Uterus (tissue), 3 donors: ENCODE measurements at regions not wholly inside any gene's neighbourhood (a gene's known extent, or its start where the extent isn't known, plus 50 kb on each side); places are given as distances from the start of the nearest gene placed in this dataset.
A peak's percentile ranks its signal among the peaks of the same experiment; 100 is the strongest.

Source experiments
- DNase-seq, 2 donors: peaks; one replicate each; pipeline ENCODE4 v3.0.0-alpha.2; 2019 to 2020
- H3K27ac ChIP-seq, 2 donors: fragments of 200-600 bp; sonication (generic); 1 replicate in 1 of 2; 2 replicates in 1 of 2; pipeline ENCODE4 v1.5.1; 2016 to 2018
- H3K27me3 ChIP-seq, 2 donors: fragments of 200-600 bp; sonication (generic); one replicate each; pipeline ENCODE4 v1.5.1; 2018 to 2019; ENCODE audit warnings: control low read depth in 1 of 2
- H3K36me3 ChIP-seq, 2 donors: fragments of 200-600 bp; sonication (generic); one replicate each; pipeline ENCODE4 v1.5.1; 2019; ENCODE audit warnings: control low read depth in 1 of 2
- H3K4me1 ChIP-seq, 2 donors: fragments of 200-600 bp; sonication (generic); one replicate each; pipeline ENCODE4 v1.5.1; 2018 to 2019; ENCODE audit warnings: control low read depth in 1 of 2
- H3K4me3 ChIP-seq, 2 donors: fragments of 200-600 bp; sonication (generic); 1 replicate in 1 of 2; 2 replicates in 1 of 2; pipeline ENCODE4 v1.5.1; 2018 to 2019; ENCODE audit warnings: mild to moderate bottlenecking in 1 of 2
- H3K9me3 ChIP-seq, 2 donors: fragments of 200-600 bp; sonication (generic); one replicate each; pipeline ENCODE4 v1.5.1; 2019; ENCODE audit warnings: control low read depth in 1 of 2
- POLR2A ChIP-seq, 2 donors: fragments of 450-650 bp; IDR thresholded peaks; one replicate each; pipeline ENCODE4 v1.6.1; 2016; ENCODE audit warnings: antibody characterized with exemption in 2 of 2, mild to moderate bottlenecking in 1 of 2, moderate library complexity in 1 of 2
- intact Hi-C: fragments of 100-400 bp; cut with DNase I; formaldehyde crosslinking; loops from one replicate; pipeline ENCODE4 v1.15.1; 2023; ENCODE audit warnings: low total_unique reads
- TF ChIP-seq, protein P1 (sequence below), 4 experiments: fragments of 200-600 bp in 2 of 4; fragments of 450-650 bp in 2 of 4; sonication (generic) in 2 of 4; IDR thresholded peaks; one replicate each; pipeline ENCODE4 v1.5.1; 2016 to 2019; ENCODE audit warnings: antibody characterized with exemption in 4 of 4, mild to moderate bottlenecking in 2 of 4, moderate library complexity in 1 of 4
- donor health status: DM: yes; HTN: yes; CAD: no.

GRCh38 chr17:33779234-33779591, 475.9 kb upstream of the CCL2 start:
- H3K4me3 ChIP-seq, result no peak overlapping the region
- peak in 1 of 2 donors; percentile 31 for DNase-seq
- no peaks in the 10 kb centered on the region for H3K4me1 ChIP-seq
- H3K36me3 ChIP-seq, result no peaks in the 10 kb centered on the region
- H3K27ac ChIP-seq, result no peak overlapping the region
- H3K9me3 ChIP-seq, result no peaks in the 10 kb centered on the region
- TF ChIP-seq, protein P1, sequence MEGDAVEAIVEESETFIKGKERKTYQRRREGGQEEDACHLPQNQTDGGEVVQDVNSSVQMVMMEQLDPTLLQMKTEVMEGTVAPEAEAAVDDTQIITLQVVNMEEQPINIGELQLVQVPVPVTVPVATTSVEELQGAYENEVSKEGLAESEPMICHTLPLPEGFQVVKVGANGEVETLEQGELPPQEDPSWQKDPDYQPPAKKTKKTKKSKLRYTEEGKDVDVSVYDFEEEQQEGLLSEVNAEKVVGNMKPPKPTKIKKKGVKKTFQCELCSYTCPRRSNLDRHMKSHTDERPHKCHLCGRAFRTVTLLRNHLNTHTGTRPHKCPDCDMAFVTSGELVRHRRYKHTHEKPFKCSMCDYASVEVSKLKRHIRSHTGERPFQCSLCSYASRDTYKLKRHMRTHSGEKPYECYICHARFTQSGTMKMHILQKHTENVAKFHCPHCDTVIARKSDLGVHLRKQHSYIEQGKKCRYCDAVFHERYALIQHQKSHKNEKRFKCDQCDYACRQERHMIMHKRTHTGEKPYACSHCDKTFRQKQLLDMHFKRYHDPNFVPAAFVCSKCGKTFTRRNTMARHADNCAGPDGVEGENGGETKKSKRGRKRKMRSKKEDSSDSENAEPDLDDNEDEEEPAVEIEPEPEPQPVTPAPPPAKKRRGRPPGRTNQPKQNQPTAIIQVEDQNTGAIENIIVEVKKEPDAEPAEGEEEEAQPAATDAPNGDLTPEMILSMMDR (IDR thresholded peaks at IDR 0.05), result peak; percentile 65 to 87 (median 80)
- no peak for TF ChIP-seq POLR2A (IDR thresholded peaks at IDR 0.05)
- intact Hi-C loops, result no loop called here
- no peaks in the 10 kb centered on the region for H3K27me3 ChIP-seq

DNA sequence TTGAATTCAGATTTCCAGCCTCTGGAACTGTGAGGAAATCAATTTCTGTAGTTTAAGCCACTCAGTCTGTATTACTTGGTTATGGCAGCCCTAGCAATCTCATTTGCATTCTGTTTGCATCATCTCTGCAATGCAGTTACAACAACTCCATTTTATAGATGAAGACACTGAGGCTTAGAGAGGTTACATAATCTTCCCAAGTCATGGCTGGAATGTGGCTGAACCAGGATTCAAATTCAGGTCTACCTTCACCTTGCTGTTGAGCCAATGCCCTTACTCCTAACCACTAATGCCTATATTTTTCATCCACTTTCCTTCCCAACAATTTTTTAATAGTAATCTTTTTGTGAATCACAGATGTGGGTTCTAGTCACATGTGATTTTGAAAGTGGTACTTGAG, 469.8 kb upstream of the CCL2 start:
- no peak for TF ChIP-seq POLR2A (IDR thresholded peaks at IDR 0.05)
- TF ChIP-seq, protein P1 (IDR thresholded peaks at IDR 0.05), result no peak
- Histone ChIP-seq H3K36me3 (no peaks in the 10 kb centered on the region), H3K27ac (no peak overlapping the region), H3K4me3 (no peak overlapping the region), H3K9me3 (no peaks in the 10 kb centered on the region), H3K4me1 (no peaks in the 10 kb centered on the region), H3K27me3 (no peaks in the 10 kb centered on the region)
- no peak for DNase-seq
- intact Hi-C loops, result no loop called here

DNA sequence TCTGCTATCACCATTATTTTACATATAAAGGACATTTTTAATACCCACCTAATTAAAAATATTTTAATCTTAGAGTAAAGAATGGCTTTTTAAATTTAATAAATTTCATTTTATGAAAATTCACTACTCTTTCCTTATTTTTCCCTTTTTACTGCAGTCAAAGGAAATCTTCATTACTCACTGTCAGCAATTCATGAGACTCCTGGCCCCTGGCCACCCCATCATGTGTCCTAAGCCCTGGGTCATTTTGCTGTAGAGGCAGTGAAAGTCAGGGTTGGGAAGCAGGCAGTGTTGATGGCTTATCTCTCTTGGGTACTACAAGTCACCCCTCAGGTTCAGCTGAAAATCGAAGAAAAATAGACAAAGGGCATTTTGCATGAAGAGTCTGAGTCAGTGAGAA, 468.6 kb upstream of the CCL2 start:
- no peaks in the 10 kb centered on the region for H3K27me3 ChIP-seq
- intact Hi-C loops, result no loop called here
- H3K9me3 ChIP-seq, result no peaks in the 10 kb centered on the region
- no peak for DNase-seq
- no peaks in the 10 kb centered on the region for H3K36me3 ChIP-seq
- H3K4me1 ChIP-seq, result no peaks in the 10 kb centered on the region
- TF ChIP-seq POLR2A (IDR thresholded peaks at IDR 0.05), result no peak
- TF ChIP-seq, protein P1 (IDR thresholded peaks at IDR 0.05), result no peak
- no peak overlapping the region for H3K4me3 ChIP-seq
- H3K27ac ChIP-seq, result no peak overlapping the region

DNA sequence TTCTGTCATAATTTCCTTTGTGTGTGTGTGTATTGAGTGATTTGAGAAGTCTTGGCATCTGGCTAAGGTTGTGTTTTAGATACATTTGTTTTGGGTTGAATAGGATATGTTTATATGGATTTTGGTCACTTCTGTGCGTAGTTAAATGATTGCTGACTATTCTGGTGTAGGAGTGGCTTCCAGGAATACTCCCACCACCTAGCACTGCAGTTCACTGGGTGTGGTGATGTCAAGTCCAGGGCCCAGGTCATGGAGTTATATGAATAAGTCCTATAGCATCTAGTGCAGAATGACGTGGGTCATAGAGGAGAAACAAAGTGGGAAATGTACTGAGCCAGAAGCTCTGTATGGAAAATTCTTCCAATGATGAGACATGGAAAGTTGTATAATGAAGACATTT, 465.4 kb upstream of the CCL2 start:
- Histone ChIP-seq H3K4me3 (no peak overlapping the region), H3K27me3 (no peaks in the 10 kb centered on the region), H3K4me1 (no peaks in the 10 kb centered on the region), H3K36me3 (no peaks in the 10 kb centered on the region), H3K9me3 (no peaks in the 10 kb centered on the region), H3K27ac (no peak overlapping the region)
- TF ChIP-seq, protein P1 (IDR thresholded peaks at IDR 0.05), result no peak
- TF ChIP-seq POLR2A (IDR thresholded peaks at IDR 0.05), result no peak
- no peak for DNase-seq
- intact Hi-C loops, result no loop called here

DNA sequence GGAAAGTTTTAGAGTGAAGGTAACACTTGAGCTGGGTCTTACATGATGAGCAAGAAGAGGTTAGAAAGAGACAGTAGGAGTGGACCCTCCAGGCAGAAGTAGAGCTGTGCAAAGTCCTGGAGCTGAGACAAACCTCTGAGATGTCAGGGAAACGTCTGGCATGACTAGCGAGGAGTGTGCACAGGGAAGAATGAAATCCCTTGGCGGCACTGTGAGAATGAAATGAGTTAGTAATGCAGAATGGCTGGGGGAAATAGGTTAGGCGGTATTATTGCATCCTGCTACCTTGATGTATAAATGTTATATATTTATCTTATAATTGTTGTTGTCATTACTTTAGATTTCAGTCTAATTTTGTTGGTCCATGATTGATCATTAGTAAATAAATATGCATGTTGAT, 457.9 kb upstream of the CCL2 start:
- DNase-seq, result no peak
- TF ChIP-seq, protein P1 (IDR thresholded peaks at IDR 0.05), result no peak
- no peak for TF ChIP-seq POLR2A (IDR thresholded peaks at IDR 0.05)
- Histone ChIP-seq H3K36me3 (no peaks in the 10 kb centered on the region), H3K27me3 (no peaks in the 10 kb centered on the region), H3K9me3 (no peaks in the 10 kb centered on the region), H3K4me3 (no peak overlapping the region), H3K27ac (no peak overlapping the region), H3K4me1 (no peaks in the 10 kb centered on the region)
- intact Hi-C loops, result no loop called here
